SK-N-SH treated with all-trans-retinoic acid at 6 μM for 48 hours (cell line): ENCODE measurements at regions not wholly inside any gene's neighbourhood (a gene's known extent, or its start where the extent isn't known, plus 50 kb on each side); places are given as distances from the start of the nearest gene placed in this dataset.

ENCODE experiments used
- ATAC-seq: fragments of 200-7000 bp; cut with Tn5 transposase; 3 replicates; pipeline ENCODE4 v1.9.1; 2020; ENCODE audit warnings: mild to moderate bottlenecking, moderate library complexity
- BACH2 ChIP-seq: fragments of 250-450 bp; sonication (Bioruptor Pico); IDR thresholded peaks from 2 replicates; pipeline ENCODE4 v1.9.0; 2021; ENCODE audit warnings: mild to moderate bottlenecking, borderline replicate concordance
- CSDC2 ChIP-seq: fragments of 250-450 bp; sonication (Bioruptor Pico); IDR thresholded peaks from 2 replicates; pipeline ENCODE4 v1.5.0; 2020; ENCODE audit warnings: mild to moderate bottlenecking, moderate library complexity
- ESRRG ChIP-seq: fragments of 250-450 bp; sonication (Bioruptor Pico); IDR thresholded peaks from 2 replicates; pipeline ENCODE4 v1.6.1; 2021; ENCODE audit warnings: mild to moderate bottlenecking
- GLIS3 ChIP-seq: fragments of 250-450 bp; sonication (Bioruptor Pico); IDR thresholded peaks from 2 replicates; pipeline ENCODE4 v1.5.0; 2020; ENCODE audit warnings: mild to moderate bottlenecking, moderate library complexity
- ISL1 ChIP-seq: fragments of 250-450 bp; sonication (Bioruptor Pico); IDR thresholded peaks from 2 replicates; pipeline ENCODE4 v2.1.2; 2022; ENCODE audit warnings: mild to moderate bottlenecking, moderate library complexity
- SNAI2 ChIP-seq: fragments of 250-450 bp; sonication (Bioruptor Pico); IDR thresholded peaks from 2 replicates; pipeline ENCODE4 v1.5.0; 2020; ENCODE audit warnings: mild to moderate bottlenecking, moderate library complexity
- TCF4 ChIP-seq: fragments of 250-450 bp; sonication (Bioruptor Pico); IDR thresholded peaks from 2 replicates; pipeline ENCODE4 v1.8.0; 2021; ENCODE audit warnings: mild to moderate bottlenecking, moderate library complexity, borderline replicate concordance
- ZFP30 ChIP-seq: fragments of 450-650 bp; formaldehyde crosslinking; IDR thresholded peaks from 2 replicates; pipeline ENCODE4 v1.5.0; 2022; ENCODE audit warnings: mild to moderate bottlenecking, moderate library complexity
- ZNF565 ChIP-seq: fragments of 450-650 bp; formaldehyde crosslinking; conservative IDR thresholded peaks from 2 replicates; pipeline ENCODE4 v1.5.0; 2020; ENCODE audit warnings: low read depth, mild to moderate bottlenecking, moderate library complexity
- ZNF70 ChIP-seq: fragments of 450-650 bp; formaldehyde crosslinking; IDR thresholded peaks from 2 replicates; pipeline ENCODE4 v1.5.0; 2020; ENCODE audit warnings: mild to moderate bottlenecking, moderate library complexity
- ZNF8 ChIP-seq: fragments of 450-650 bp; formaldehyde crosslinking; IDR thresholded peaks from 2 replicates; pipeline ENCODE4 v1.5.0; 2020; ENCODE audit warnings: mild to moderate bottlenecking, moderate library complexity
- TF ChIP-seq, protein P1 (sequence below): fragments of 250-450 bp; sonication (Bioruptor Pico); IDR thresholded peaks from 2 replicates; pipeline ENCODE4 v1.5.0; 2020; ENCODE audit warnings: mild to moderate bottlenecking, moderate library complexity
- TF ChIP-seq, protein P2 (sequence below): fragments of 250-450 bp; sonication (Bioruptor Pico); IDR thresholded peaks from 2 replicates; pipeline ENCODE4 v1.5.1; 2020; ENCODE audit warnings: low read depth, mild to moderate bottlenecking, moderate library complexity
- TF ChIP-seq, protein P3 (sequence below): fragments of 250-450 bp; sonication (Bioruptor Pico); IDR thresholded peaks from 2 replicates; pipeline ENCODE4 v1.5.1; 2021; ENCODE audit warnings: mild to moderate bottlenecking, moderate library complexity

DNA sequence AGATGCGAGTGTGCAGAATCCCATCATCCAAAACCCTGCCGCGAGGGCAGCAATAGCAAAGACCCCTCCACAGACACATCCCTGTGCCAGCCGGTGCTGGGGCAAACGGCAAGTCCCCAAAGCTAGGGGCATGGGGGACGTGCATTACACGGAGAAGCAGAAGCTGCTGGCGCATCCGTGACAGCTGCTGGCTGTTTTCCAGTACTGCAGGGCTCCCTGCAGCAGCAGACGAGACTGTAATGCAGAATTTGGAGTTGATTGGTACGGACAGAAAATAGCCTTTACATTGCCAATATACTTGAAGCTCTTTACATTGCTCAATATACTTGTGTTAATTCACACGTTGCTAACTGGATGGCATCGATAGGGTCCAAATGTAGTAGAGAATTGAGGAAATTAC, 77.2 kb upstream of the TMTC4 start:
- peak; percentile 56 for ATAC-seq
- no peak for TF ChIP-seq GLIS3 (CRISPR knock-in tag)
- no peak for TF ChIP-seq ZNF70 (CRISPR knock-in tag)
- TF ChIP-seq, protein P1, sequence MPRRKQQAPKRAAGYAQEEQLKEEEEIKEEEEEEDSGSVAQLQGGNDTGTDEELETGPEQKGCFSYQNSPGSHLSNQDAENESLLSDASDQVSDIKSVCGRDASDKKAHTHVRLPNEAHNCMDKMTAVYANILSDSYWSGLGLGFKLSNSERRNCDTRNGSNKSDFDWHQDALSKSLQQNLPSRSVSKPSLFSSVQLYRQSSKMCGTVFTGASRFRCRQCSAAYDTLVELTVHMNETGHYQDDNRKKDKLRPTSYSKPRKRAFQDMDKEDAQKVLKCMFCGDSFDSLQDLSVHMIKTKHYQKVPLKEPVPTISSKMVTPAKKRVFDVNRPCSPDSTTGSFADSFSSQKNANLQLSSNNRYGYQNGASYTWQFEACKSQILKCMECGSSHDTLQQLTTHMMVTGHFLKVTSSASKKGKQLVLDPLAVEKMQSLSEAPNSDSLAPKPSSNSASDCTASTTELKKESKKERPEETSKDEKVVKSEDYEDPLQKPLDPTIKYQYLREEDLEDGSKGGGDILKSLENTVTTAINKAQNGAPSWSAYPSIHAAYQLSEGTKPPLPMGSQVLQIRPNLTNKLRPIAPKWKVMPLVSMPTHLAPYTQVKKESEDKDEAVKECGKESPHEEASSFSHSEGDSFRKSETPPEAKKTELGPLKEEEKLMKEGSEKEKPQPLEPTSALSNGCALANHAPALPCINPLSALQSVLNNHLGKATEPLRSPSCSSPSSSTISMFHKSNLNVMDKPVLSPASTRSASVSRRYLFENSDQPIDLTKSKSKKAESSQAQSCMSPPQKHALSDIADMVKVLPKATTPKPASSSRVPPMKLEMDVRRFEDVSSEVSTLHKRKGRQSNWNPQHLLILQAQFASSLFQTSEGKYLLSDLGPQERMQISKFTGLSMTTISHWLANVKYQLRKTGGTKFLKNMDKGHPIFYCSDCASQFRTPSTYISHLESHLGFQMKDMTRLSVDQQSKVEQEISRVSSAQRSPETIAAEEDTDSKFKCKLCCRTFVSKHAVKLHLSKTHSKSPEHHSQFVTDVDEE (CRISPR knock-in tag), result no peak
- no peak for TF ChIP-seq ZNF565
- TF ChIP-seq, protein P2, sequence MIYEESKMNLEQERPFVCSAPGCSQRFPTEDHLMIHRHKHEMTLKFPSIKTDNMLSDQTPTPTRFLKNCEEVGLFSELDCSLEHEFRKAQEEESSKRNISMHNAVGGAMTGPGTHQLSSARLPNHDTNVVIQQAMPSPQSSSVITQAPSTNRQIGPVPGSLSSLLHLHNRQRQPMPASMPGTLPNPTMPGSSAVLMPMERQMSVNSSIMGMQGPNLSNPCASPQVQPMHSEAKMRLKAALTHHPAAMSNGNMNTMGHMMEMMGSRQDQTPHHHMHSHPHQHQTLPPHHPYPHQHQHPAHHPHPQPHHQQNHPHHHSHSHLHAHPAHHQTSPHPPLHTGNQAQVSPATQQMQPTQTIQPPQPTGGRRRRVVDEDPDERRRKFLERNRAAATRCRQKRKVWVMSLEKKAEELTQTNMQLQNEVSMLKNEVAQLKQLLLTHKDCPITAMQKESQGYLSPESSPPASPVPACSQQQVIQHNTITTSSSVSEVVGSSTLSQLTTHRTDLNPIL, result no peak
- TF ChIP-seq ZNF8 (CRISPR knock-in tag), result no peak
- TF ChIP-seq, protein P3, sequence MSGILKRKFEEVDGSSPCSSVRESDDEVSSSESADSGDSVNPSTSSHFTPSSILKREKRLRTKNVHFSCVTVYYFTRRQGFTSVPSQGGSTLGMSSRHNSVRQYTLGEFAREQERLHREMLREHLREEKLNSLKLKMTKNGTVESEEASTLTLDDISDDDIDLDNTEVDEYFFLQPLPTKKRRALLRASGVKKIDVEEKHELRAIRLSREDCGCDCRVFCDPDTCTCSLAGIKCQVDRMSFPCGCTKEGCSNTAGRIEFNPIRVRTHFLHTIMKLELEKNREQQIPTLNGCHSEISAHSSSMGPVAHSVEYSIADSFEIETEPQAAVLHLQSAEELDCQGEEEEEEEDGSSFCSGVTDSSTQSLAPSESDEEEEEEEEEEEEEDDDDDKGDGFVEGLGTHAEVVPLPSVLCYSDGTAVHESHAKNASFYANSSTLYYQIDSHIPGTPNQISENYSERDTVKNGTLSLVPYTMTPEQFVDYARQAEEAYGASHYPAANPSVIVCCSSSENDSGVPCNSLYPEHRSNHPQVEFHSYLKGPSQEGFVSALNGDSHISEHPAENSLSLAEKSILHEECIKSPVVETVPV (CRISPR knock-in tag), result no peak
- no peak for TF ChIP-seq ISL1 (CRISPR knock-in tag)
- TF ChIP-seq, all 23 proteins: peak for 0

DNA sequence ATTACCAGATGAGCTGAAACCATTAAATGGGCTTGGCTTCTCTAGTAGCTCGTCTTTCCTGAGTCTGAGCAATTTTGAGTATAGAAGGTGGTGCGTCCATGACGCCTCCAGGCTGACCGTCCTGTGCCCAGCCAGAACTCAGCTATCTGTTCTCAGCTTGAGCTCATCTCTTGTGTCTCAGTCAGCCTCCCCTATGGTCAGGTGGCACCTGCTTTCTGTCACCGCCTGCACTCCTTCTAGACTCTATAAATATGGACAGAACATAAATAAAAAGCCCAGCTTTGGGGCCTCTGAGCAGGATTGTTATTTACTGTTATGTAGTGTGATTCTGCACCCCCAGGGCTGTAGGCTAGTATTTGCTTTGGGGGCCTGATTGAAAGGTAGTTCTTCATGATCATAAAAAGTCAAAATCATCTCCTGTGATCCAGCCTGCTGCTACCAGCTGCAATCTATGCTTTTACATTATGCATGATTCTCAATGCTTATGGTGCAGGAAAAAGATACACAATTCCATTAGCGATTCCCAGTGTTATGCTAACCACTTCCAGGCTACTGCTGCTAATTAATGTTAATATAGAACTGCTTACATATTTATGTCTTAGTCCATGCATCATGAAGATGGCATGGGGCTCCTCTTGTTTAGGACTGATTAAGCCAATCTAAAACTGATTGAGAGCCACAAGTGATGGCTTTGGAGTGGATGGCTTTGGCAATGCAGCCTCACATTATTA, 72.5 kb upstream of the TMTC4 start:
- no peak for ATAC-seq
- no peak for TF ChIP-seq ZNF565
- TF ChIP-seq ZFP30, result no peak
- no peak for TF ChIP-seq ZNF8 (CRISPR knock-in tag)
- TF ChIP-seq BACH2 (CRISPR knock-in tag), result no peak
- TF ChIP-seq SNAI2, result no peak
- no peak for TF ChIP-seq TCF4 (CRISPR knock-in tag)
- TF ChIP-seq ESRRG (CRISPR knock-in tag), result no peak
- TF ChIP-seq, protein P1 (CRISPR knock-in tag), result no peak
- TF ChIP-seq ISL1 (CRISPR knock-in tag), result no peak

DNA sequence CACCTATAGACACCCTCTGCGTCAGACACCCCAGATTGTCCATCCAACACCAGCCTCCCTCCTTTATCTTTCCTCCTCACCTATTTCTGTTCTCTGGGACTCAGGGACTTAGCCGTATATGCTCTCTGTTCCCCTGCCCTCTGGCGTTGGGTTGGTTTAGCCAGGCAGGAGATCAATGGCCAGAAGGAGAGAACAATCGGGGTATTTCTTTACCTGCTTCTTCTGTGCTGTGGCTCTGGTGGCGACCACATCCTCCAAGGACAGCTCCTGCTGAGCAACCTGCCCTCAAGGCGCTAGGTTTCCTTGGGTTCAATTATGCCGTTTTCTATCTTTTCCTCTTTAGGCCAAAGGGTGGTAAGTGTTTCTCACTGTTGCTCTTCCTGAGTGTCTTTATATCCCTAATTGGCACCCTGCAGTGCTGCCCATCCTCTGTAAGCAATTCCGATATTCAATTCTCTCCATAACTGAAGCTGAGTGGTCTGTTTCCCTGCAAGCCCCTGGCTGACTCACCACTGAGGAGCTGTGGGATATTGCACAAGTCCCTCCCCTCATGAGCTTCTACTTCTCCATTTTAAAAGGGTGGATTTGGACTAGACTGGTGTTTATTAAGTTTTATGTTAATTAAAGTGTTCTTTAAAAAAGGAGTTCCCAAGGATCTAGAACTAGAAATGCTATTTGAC, 63.7 kb upstream of the TMTC4 start:
- TF ChIP-seq CSDC2 (no peak), ZNF565 (no peak), ZNF70 (CRISPR knock-in tag) (no peak), GLIS3 (CRISPR knock-in tag) (no peak)
- TF ChIP-seq, protein P1 (CRISPR knock-in tag), result no peak
- TF ChIP-seq, protein P3 (CRISPR knock-in tag), result no peak
- no peak for ATAC-seq
